Effector memory CD8-positive, alpha-beta T cell (primary cell): ENCODE measurements at regions not wholly inside any gene's neighbourhood (a gene's known extent, or its start where the extent isn't known, plus 50 kb on each side); places are given as distances from the start of the nearest gene placed in this dataset.
"Not testable (repeated sequence)": the region's sequence is repeated elsewhere in the genome, so short reads cannot be mapped to it uniquely, and the experiment has no call there.

Experiments used
- ATAC-seq: fragments of 150-1000 bp; cut with Tn5 transposase; replicated peaks from 2 replicates; pipeline ENCODE4 v1.10.0; 2021; ENCODE audit warnings: mild to moderate bottlenecking, moderate library complexity
- DNase-seq, 3 experiments: peaks; one replicate each; pipeline ENCODE4 v3.0.0; 2021
- H3K27ac Mint-ChIP-seq, 2 donors: one replicate each; pipeline ENCODE4 v1.8.0; 2022; ENCODE audit warnings: mild to moderate bottlenecking in 2 of 2, mixed read lengths in 2 of 2, moderate library complexity in 2 of 2
- H3K27me3 Mint-ChIP-seq, 2 donors: one replicate each; pipeline ENCODE4 v1.8.0; 2022; ENCODE audit warnings: mixed read lengths in 2 of 2
- H3K36me3 Mint-ChIP-seq: one replicate; pipeline ENCODE4 v1.8.0; 2022; ENCODE audit warnings: mild to moderate bottlenecking, moderate library complexity, mixed read lengths; ENCODE audit not compliant: insufficient read depth
- H3K4me1 Mint-ChIP-seq, 2 donors: one replicate each; pipeline ENCODE4 v1.8.0; 2022; ENCODE audit warnings: low read depth in 2 of 2, mixed read lengths in 2 of 2
- H3K4me3 Mint-ChIP-seq, 2 donors: one replicate each; pipeline ENCODE4 v1.8.0; 2022; ENCODE audit warnings: mild to moderate bottlenecking in 2 of 2, mixed read lengths in 2 of 2, moderate library complexity in 2 of 2
- H3K9me3 Mint-ChIP-seq, 2 donors: one replicate each; pipeline ENCODE4 v1.8.0; 2022; ENCODE audit warnings: mixed read lengths in 2 of 2

DNA sequence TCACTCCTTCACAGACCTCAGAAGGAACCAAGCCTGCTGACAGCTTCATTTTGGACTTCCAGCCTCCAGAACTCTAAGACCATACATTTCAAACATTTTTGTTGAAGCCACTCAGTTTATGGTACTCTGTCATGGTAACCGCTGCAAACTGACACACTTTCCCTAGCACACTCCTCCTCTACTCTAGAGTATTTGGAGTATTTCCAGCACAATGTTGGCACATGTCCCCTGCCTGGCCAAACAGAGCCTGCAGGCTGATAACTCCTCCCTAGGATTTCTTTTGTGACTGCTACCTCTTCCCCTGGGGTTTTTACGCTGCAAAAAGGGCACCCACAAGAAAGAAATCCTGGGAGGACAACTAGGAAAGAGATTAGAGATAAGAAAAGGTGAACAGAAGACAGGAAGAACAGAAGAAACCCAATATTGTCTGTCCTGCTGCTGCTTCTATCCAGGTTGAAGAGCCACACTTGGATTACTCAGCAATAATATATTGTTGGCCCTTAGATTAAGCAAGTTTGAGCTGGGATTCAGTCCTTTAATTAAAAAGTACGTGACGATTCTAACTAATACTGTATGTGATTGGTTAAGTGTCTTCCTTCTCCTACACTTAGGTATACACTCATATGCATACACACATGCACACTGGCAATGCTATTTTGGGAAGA, 844.1 kb downstream of the LTN1 start:
- H3K27me3 Mint-ChIP-seq, result no peaks in the 10 kb centered on the region
- no peaks in the 10 kb centered on the region for H3K9me3 Mint-ChIP-seq
- no peak overlapping the region for H3K27ac Mint-ChIP-seq
- ATAC-seq (no peak), DNase-seq (no peak)
- no peaks in the 10 kb centered on the region for H3K4me1 Mint-ChIP-seq
- no peaks in the 10 kb centered on the region for H3K36me3 Mint-ChIP-seq
- H3K4me3 Mint-ChIP-seq, result no peak overlapping the region

DNA sequence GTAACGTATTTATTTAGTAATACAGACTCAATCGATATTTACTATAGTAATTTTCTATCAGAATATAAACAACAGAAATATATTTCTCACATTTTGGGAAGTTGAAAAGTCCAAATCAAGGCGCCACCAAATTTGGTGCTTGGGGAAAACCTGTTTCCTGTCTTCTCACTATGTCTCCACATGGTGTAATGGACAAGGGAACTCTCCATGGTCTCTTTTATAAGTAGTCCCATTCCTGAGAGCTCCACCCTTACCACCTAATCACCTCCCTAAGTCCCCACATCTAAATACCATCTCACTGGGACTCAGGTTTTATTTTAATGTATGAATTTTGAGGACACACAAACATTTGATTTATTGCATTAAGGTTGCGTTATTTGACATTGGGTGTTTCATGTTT, 848.0 kb downstream of the LTN1 start:
- Mint-ChIP-seq H3K36me3 (no peaks in the 10 kb centered on the region), H3K4me1 (no peaks in the 10 kb centered on the region), H3K4me3 (no peak overlapping the region), H3K9me3 (no peaks in the 10 kb centered on the region), H3K27me3 (no peaks in the 10 kb centered on the region), H3K27ac (no peak overlapping the region)
- DNase-seq (no peak), ATAC-seq (no peak)

DNA sequence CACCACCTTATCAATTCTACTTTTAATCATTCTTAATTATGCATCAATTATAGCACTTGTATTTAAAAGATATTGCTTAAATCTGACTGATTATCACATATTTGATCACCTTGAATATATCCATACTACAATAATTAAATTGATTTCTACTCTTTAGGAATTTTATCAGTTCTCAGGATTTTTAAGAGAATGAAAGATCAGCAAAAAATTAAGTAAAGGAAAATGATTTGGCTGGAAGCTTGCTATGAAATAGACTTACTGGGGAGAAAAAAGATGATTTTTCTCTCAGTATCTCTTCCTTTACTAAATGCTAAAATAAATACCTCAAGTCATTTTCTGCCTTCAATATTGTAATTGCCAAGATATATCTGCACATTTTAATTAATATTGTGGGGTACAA, 848.6 kb downstream of the LTN1 start:
- Mint-ChIP-seq H3K36me3 (no peaks in the 10 kb centered on the region), H3K9me3 (no peaks in the 10 kb centered on the region), H3K27me3 (no peaks in the 10 kb centered on the region), H3K27ac (no peak overlapping the region), H3K4me1 (no peaks in the 10 kb centered on the region), H3K4me3 (no peak overlapping the region)
- no peak for DNase-seq
- ATAC-seq, result no peak

DNA sequence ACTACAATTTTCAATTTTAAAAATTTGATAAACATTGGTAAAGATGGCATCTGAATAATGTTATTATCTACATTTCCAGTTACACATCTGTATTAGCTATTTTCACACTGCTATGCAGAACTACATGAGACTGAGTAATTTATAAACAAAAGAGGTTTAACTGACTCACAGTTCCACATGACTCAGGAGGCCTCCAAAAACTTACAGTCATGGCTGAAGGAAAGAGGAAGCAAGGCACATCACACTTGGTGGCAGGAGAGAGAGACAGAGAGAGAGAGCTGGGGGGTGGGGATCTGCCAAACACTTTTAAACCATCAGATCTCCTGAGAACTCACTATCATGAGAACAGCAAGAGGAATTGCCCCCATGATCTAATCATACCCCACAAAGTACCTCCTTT, 850.0 kb downstream of the LTN1 start:
- Mint-ChIP-seq H3K4me3 (no peak overlapping the region), H3K4me1 (no peaks in the 10 kb centered on the region), H3K27me3 (no peaks in the 10 kb centered on the region), H3K27ac (no peak overlapping the region), H3K36me3 (no peaks in the 10 kb centered on the region), H3K9me3 (peaks cover 0 to 7% of the 10 kb centered on the region in 2 donors)
- ATAC-seq (no peak), DNase-seq (no peak)

DNA sequence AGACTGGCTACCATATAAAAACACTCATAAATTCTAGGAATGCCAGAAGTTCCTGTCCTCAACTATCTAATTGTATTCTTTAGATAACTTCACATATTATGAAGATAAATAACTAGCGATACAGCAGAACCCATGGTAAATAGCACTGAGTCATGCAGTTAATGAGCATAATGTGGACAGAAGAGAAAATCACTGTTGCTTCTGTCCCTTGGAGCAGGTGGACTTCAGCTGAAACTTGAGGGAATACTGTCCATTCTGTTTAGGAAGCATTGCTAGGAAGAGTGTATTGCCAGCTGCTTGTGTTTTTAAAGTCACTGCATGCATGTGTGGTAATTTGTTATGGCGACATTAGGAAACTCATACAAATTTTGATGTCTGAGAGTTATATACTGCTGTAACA, 854.4 kb downstream of the LTN1 start:
- ATAC-seq, result no peak
- H3K4me1 Mint-ChIP-seq, result no peaks in the 10 kb centered on the region
- no peak for DNase-seq
- no peak overlapping the region for H3K4me3 Mint-ChIP-seq
- no peak overlapping the region for H3K27ac Mint-ChIP-seq
- H3K27me3 Mint-ChIP-seq, result no peaks in the 10 kb centered on the region
- H3K36me3 Mint-ChIP-seq, result no peaks in the 10 kb centered on the region
- peaks cover 0 to 7% of the 10 kb centered on the region in 2 donors for H3K9me3 Mint-ChIP-seq

DNA sequence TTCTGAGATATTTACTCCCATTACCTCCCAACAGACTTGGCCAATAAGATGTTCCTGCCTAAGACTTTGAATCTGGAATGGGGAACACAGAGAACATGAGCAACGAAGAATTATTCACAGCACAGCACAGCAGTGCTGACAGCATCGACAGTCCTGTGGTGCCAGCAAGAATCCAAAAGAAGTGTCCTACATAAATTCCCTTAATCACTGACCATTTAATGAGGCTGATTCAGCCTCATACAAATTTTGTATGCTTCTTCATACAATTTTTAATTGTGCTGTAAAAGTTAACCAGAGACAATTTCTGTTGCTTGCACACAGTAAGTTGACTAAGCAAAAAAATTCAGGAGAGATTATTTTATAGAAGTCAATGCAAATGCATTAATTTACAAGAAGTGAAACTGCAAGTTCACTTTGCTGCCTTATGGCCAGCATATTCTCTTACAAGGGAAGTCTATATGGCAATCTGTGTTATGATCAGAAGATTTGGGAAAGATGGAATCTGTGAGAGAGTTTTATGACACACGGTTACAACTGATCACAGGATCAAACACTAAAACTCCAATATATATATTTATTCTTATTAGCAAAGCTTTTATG, 855.9 kb downstream of the LTN1 start:
- H3K36me3 Mint-ChIP-seq, result no peaks in the 10 kb centered on the region
- no peak overlapping the region for H3K27ac Mint-ChIP-seq
- ATAC-seq (no peak), DNase-seq (no peak)
- no peaks in the 10 kb centered on the region for H3K27me3 Mint-ChIP-seq
- no peak overlapping the region for H3K4me3 Mint-ChIP-seq
- H3K9me3 Mint-ChIP-seq, result peaks cover 0 to 7% of the 10 kb centered on the region in 2 donors
- no peaks in the 10 kb centered on the region for H3K4me1 Mint-ChIP-seq

DNA sequence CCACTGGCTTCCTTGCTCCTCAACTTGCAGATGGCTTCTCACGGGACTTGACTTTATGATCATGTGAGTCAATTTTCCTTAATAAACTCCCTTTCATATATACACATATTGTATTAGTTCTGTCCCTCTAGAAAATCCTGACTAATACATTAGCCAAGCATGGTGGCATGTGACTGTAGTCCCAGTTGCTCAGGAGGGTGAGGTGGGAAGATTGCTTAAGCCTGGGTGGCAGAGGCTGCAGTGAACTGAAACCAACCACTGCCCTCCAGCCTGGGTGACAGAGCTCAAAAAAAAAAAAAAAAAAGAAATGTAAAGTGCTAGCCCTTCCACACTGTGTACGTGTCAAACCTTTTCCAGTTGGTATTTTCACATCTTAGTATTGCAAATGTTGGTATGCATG, 857.0 kb downstream of the LTN1 start:
- Mint-ChIP-seq H3K9me3 (peaks cover 0 to 15% of the 10 kb centered on the region in 2 donors), H3K4me3 (no peak overlapping the region), H3K27me3 (no peaks in the 10 kb centered on the region), H3K27ac (no peak overlapping the region), H3K4me1 (no peaks in the 10 kb centered on the region), H3K36me3 (no peaks in the 10 kb centered on the region)
- DNase-seq (no peak), ATAC-seq (no peak)

DNA sequence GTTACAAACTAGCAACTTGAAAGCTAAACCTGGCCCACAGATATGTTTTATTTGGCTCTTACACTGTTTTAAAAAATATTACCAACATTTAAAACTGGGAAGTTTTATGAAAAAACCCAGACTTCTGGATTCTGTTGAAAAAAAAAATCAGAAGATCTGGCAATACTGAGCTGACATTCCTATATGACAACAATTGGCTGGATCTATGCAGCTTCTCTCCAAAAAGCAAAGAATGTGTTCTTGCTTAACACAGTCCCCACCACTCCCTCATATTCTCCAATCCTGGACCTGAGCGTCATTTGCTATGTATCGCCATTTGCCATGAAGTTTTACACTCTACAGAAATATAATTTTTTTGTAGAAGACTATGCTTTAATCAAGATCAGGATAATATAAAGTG, 859.6 kb downstream of the LTN1 start:
- Mint-ChIP-seq H3K9me3 (peaks cover 0 to 8% of the 10 kb centered on the region in 2 donors), H3K4me1 (no peaks in the 10 kb centered on the region), H3K36me3 (no peaks in the 10 kb centered on the region), H3K27ac (no peak overlapping the region), H3K4me3 (no peak overlapping the region), H3K27me3 (no peaks in the 10 kb centered on the region)
- DNase-seq (no peak), ATAC-seq (no peak)

DNA sequence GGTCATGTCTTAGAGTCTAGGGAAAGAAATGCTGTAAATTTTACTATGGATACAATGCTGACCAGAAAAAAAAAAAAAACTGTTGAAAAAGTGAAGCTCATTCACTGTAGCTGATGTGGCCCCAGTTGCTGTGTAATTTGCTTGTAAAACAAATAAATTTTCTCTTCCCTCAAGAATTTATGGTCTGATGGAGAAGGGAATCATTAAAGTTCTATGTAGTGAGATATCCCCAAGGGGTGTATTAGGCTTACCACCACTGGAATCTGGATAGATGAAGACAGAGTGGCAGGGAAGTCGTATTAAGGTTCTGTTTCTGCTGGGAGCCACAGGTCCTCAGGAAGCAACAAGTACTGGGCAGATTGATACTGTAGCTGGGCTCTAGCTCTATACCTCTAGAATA, 860.0 kb downstream of the LTN1 start:
- H3K27ac Mint-ChIP-seq, result no peak overlapping the region
- H3K4me1 Mint-ChIP-seq, result no peaks in the 10 kb centered on the region
- no peaks in the 10 kb centered on the region for H3K27me3 Mint-ChIP-seq
- peaks cover 0 to 8% of the 10 kb centered on the region in 2 donors for H3K9me3 Mint-ChIP-seq
- ATAC-seq (no peak), DNase-seq (no peak)
- no peak overlapping the region for H3K4me3 Mint-ChIP-seq
- no peaks in the 10 kb centered on the region for H3K36me3 Mint-ChIP-seq

DNA sequence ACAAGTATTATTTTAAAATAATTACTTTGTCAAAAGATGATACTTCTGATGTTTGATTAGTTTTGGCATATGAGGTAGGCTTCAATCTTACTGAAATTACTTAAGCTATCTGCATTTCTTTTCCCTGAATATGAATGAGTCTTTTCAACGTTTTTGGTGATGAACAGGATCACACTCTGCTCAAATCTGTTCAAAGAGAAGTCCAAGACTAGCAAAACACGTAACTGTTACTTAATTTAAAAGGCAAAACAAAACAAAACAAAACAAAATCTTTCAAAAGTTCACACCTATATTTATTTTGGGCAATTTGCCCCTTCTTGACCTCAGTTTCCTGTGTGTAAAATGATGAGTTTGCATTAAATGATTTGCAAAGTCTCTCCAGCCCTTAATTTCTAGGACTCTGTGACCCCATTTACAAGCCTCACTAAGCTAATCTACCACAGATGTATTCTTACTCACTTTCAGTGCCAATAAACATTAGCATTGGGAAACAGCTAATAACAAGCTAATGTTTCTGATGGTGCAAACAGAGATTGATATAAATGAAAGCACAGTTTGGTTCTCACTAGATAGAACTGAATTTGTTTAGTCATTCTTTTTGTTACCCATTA, 865.4 kb downstream of the LTN1 start:
- Mint-ChIP-seq H3K4me3 (no peak overlapping the region), H3K4me1 (no peaks in the 10 kb centered on the region), H3K27me3 (no peaks in the 10 kb centered on the region), H3K27ac (no peak overlapping the region), H3K9me3 (peaks cover 0 to 8% of the 10 kb centered on the region in 2 donors), H3K36me3 (no peaks in the 10 kb centered on the region)
- no peak for ATAC-seq
- DNase-seq, result no peak

DNA sequence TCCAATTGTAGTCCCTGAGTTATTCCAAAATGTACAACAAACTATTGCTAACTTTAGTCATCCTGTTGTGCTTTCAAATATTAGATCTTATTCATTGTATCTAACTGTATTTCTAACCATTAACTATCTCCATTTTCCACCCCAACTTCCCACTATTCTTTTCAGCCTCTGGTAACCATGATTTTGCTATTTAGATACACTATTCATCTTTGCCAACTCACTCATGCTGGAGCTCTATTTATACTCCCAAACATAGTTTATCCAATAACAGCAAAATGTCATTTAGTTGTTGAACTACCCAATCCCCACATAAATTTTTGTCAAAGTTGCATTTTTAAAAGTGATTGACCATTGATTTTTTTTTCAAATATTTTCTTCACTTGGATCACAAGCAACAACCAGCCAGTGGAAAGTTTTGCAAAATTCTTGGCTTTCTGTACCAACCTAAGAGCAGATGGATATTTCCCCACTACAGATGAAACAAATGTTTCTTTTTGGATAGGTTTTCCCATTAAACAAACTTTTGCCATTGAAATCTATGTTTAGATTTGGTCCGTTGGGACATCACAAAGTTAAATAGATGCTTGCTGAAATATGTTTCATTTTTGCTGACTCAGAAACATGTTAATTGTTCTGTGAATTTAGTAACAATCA, 866.0 kb downstream of the LTN1 start:
- peaks cover 0 to 7% of the 10 kb centered on the region in 2 donors for H3K9me3 Mint-ChIP-seq
- DNase-seq (no peak), ATAC-seq (no peak)
- no peak overlapping the region for H3K4me3 Mint-ChIP-seq
- no peaks in the 10 kb centered on the region for H3K36me3 Mint-ChIP-seq
- H3K27ac Mint-ChIP-seq, result no peak overlapping the region
- H3K4me1 Mint-ChIP-seq, result no peaks in the 10 kb centered on the region
- H3K27me3 Mint-ChIP-seq, result no peaks in the 10 kb centered on the region

DNA sequence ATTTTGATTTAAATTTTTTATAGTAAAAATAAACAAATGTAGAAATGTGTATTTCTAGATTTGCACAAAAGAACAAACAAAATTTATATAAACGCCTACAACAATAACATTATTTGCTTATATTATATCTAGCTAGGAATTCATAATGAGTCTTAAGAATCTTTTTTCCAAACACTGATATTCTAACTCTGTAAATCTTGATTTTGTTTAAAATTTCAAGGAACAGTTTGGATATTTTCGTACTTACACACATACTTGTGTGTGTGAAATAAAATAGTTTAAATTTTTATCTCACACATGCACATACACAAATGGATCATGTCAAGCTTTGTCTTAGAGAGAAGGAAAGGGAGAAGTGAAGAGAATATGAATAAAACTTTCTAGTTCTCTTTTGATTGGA, 868.1 kb downstream of the LTN1 start:
- ATAC-seq (no peak), DNase-seq (no peak)
- Mint-ChIP-seq H3K9me3 (no peaks in the 10 kb centered on the region), H3K36me3 (no peaks in the 10 kb centered on the region), H3K4me1 (no peaks in the 10 kb centered on the region), H3K27ac (no peak overlapping the region), H3K27me3 (no peaks in the 10 kb centered on the region), H3K4me3 (no peak overlapping the region)

DNA sequence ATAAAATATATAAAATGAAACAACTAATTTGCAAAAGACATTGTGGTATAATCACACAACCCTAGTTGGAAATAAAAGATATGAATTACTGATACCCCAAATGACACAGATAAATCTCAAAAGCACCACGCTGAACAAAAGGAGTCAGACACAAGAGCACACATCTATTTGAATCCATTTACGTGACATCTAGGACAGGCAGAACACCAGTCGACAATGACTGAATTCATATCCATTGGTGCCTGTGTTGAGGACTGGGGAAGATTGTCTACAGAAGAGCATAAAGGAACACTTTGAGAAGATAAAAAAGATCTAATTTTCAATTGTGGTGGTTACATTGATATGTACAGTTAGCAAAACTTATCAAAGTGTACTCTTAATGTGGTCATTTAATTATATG, 874.1 kb downstream of the LTN1 start:
- no peak overlapping the region for H3K4me3 Mint-ChIP-seq
- H3K27ac Mint-ChIP-seq, result no peak overlapping the region
- H3K9me3 Mint-ChIP-seq, result peaks cover 2 to 7% of the 10 kb centered on the region in 2 donors
- H3K36me3 Mint-ChIP-seq, result no peaks in the 10 kb centered on the region
- no peaks in the 10 kb centered on the region for H3K27me3 Mint-ChIP-seq
- no peaks in the 10 kb centered on the region for H3K4me1 Mint-ChIP-seq
- no peak for ATAC-seq
- DNase-seq, result no peak

DNA sequence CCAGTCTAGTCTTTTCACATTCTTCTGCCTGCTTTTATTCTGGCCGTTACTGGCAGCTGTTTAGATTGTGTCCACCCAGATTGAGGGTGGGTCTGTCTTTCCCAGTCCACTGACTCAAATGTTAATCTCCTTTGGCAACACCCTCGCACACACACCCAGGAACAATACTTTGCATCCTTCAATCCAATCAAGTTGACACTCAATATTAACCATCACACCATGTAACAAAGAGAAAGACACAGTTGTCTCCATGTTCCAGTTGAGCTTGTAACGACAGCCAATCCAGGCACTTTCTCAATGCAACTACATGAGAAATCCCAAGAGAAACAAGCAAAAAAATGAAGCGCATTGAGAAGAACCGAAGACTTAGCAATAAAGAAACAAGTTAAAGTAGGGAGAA, 877.7 kb downstream of the LTN1 start:
- not testable (repeated sequence) for H3K27ac Mint-ChIP-seq, H3K27me3 Mint-ChIP-seq, H3K4me3 Mint-ChIP-seq, H3K4me1 Mint-ChIP-seq, DNase-seq, H3K36me3 Mint-ChIP-seq, ATAC-seq, H3K9me3 Mint-ChIP-seq
